HFF-Myc (cell line): ENCODE measurements at regions not wholly inside any gene's neighbourhood (a gene's known extent, or its start where the extent isn't known, plus 50 kb on each side); places are given as distances from the start of the nearest gene placed in this dataset.
A peak's percentile ranks its signal among the peaks of the same experiment; 100 is the strongest.

Experiments used
- DNase-seq: peaks from one replicate; pipeline ENCODE4 v3.0.0-alpha.2; 2011; ENCODE audit warnings: low read depth; ENCODE audit errors: extremely low read depth
- H3K4me3 ChIP-seq: replicated peaks from 2 replicates; pipeline ENCODE4 v1.5.1; 2011; ENCODE audit warnings: low read depth, mild to moderate bottlenecking, control low read depth, low read length
- CTCF ChIP-seq: IDR thresholded peaks from 2 replicates; pipeline ENCODE4 v1.5.1; 2012; ENCODE audit warnings: mild to moderate bottlenecking, low read depth, low read length, control low read depth; ENCODE audit errors: missing control alignments

GRCh38 chr2:7619203-7619970, 702.2 kb downstream of the RNF144A start:
- no peak for TF ChIP-seq CTCF
- DNase-seq: no peak

GRCh38 chr2:7620255-7620654, 703.0 kb downstream of the RNF144A start:
- DNase-seq: no peak
- TF ChIP-seq CTCF: no peak
- no peak overlapping the region for H3K4me3 ChIP-seq

More at GRCh38 chr2:7619203-7619970, 702.2 kb downstream of the RNF144A start:
- no peak overlapping the region for H3K4me3 ChIP-seq

GRCh38 chr2:7621018-7621814, 704.0 kb downstream of the RNF144A start:
- TF ChIP-seq CTCF: no peak
- no peak for DNase-seq

GRCh38 chr2:7625392-7626138, 708.4 kb downstream of the RNF144A start:
- no peak for DNase-seq
- no peak for TF ChIP-seq CTCF
- H3K4me3 ChIP-seq: no peak overlapping the region

More at GRCh38 chr2:7621018-7621814, 704.0 kb downstream of the RNF144A start:
- H3K4me3 ChIP-seq: no peak overlapping the region

GRCh38 chr2:7626139-7626537, 708.9 kb downstream of the RNF144A start:
- no peak overlapping the region for H3K4me3 ChIP-seq
- DNase-seq: no peak
- no peak for TF ChIP-seq CTCF

GRCh38 chr2:7627583-7627982, 710.4 kb downstream of the RNF144A start:
- no peak for TF ChIP-seq CTCF
- peak; percentile 11 for DNase-seq
- H3K4me3 ChIP-seq: no peak overlapping the region
